ENCODE measurements at regions not wholly inside any gene's neighbourhood (a gene's known extent, or its start where the extent isn't known, plus 50 kb on each side); places are given as distances from the start of the nearest gene placed in this dataset.

DNA sequence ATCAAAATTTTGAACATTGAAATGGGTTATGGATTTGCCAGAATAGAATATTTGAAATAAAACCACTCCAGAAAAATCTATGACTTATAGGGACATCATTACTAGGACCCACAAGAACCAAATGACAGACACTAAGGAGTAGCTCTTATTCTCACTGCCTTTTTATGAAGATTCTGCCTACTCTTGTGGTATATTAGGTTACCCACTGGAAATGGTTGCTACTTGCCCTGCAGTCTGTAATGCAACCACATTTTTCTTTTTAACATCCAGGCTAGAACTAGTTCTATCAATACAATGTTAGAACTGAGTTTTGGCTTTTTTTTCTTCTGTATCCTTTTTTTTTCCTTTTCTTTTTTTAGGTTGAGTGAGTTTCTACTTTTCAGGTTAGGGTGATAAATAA, 158.9 kb downstream of the PPP1R2C start:
- DNase-seq (ENCODE audit: low spot score), result no peak

GRCh38 chrX:42616981-42617380, 161.0 kb downstream of the PPP1R2C start:
- DNase-seq (ENCODE audit: low spot score), result no peak

DNA sequence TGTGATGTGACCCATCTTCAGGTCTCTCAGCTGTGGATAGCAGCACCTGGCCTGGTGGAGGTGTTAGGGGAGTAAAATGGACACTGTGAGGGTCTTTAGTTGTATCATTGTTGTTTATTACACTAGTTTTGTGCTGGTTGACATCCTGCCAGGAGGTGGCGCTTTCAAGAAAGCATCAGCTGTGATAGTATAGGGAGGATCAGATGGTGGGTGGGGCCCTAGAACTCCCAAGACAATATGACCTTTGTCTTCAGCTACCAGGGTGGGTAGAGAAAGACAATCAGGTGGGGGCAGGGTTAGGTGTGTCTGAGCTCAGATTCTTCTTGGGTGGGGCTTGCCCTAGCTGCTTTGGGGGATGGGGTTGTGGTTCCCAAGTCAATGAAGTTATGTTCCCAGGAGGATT, 162.8 kb downstream of the PPP1R2C start:
- DNase-seq (ENCODE audit: low spot score), result no peak

GRCh38 chrX:42606591-42606990, 171.4 kb downstream of the PPP1R2C start:
- no peak for DNase-seq (ENCODE audit: low spot score)

GRCh38 chrX:42604302-42604701, 173.7 kb downstream of the PPP1R2C start:
- no peak for DNase-seq (ENCODE audit: low spot score)

DNA sequence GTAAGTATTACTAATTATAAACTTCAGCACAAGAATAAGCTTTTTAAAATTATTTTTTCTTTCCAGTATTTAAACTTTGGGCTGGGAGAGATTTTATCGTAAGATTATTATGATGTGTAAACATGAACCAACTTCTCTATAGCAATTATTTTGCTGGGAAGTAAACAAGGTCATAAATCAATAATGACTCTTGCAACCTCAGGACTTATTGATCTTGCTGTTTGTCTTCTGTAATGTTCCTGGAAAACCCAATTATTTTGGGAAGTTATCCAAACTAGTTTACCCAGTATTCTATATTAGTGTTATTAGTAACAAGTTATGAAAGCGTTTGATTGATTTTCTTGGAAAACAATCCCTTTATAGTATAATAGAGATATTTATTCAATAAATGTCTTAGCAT, 174.9 kb downstream of the PPP1R2C start:
- DNase-seq (ENCODE audit: low spot score), result no peak

DNA sequence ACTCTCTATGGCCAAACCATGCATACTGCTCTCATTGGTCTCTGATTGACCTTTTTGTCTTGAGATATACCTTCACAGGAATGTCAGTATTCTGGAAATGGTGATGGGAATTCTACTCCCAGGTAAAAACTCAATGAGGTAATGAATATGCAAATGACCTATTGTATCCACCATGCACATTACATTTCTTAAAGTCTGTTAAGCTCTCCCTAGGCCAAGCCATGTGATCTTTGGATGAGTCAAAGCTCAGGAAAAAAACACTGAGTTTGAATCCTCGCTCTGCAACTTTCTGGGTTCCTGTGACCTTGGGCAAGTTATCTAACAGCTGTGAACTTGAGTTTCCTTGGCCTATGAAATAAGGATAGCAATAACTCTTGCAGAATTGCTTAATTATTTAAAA, 175.4 kb downstream of the PPP1R2C start:
- no peak for DNase-seq (ENCODE audit: low spot score)

DNA sequence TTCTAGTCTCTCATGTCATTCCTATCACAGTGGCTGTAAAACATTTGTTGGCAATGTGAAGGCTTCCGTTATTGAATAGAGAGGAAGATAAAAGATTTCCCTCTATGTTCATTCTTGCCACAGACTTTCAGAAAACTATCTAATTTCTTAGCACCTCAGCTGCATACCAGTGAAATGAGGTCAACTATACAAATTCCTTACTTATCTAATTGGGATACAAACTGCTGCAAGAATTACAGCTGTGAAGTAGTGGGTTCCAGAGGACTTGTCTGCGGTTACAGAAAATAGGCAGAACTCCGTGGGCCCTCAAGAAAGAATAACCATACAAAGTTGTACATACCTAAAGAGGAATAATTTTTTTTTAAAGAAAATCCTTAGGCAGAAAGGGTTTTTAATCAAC, 175.8 kb downstream of the PPP1R2C start:
- DNase-seq (ENCODE audit: low spot score), result no peak

GRCh38 chrX:42597481-42597880, 180.5 kb downstream of the PPP1R2C start:
- no peak for DNase-seq (ENCODE audit: low spot score)

GRCh38 chrX:42585842-42586621, 191.9 kb downstream of the PPP1R2C start:
- DNase-seq (ENCODE audit: low spot score), result no peak

DNA sequence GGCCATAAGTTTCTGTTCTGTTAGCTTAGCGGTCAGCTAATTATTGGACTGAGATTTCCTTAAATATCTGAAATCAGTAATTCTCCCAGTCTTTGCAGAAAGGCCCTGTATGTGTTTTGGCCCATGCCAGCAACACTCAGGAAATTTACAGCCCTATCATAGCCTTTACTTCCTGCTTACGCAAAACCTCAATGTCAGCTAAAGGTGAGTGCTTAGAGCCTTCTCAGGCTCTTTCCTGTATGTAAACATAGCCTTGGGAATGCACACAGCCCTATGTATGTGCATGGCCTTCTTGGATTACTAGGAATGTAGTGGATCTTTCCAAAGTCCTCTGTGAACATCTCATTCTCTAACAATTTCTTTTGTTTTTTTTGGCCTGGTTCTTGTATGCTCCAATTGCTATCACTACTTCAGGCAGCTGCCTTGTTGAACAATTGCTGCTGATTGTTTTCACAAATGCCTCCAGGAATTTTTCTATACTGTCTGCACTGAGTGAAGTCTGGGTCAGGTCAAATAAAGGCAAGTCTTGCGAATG, 200.0 kb downstream of the PPP1R2C start:
- DNase-seq (ENCODE audit: low spot score), result no peak

DNA sequence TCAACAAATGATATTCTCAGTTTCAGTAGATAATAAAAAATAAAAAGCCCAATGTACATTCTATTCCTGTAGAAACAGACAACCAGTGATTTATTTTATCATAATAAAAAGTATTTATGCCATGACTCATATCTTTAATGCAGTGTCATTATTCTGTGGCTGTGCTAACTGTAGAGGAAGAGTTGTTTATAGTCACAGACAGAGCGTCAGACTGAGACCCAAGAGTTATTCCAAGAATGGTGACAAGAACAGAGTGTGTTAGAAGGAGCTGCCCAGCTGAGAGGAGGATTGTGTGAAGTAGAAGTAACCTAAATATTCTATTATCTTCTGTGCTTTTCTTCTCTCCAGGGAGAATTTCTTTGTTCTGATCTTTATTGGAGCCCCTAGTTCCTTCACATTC, 210.7 kb downstream of the PPP1R2C start:
- no peak for DNase-seq (ENCODE audit: low spot score)

- no peak for DNase-seq (ENCODE audit: low spot score)
Measured at GRCh38 chrX:42565739-42566138, 212.2 kb downstream of the PPP1R2C start.

DNA sequence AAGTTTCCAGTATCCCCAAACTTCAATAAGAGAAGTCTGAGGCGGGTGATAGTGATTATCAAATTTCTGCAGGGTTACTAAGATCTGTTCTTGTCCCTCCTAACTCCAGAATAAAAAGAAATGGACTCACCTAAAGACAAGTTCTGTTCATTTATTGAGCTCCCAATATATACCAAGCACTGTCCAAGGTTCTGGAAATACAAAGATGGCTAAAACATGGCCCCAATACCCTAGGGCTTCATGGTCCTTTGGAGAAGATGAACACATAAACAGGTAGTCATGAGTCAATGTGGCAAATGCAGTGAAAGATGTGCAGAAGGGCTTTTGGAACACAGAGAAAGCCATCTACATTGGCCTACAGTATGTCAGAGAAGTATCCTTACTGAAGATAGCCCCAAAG, 231.2 kb downstream of the PPP1R2C start:
- DNase-seq (ENCODE audit: low spot score), result no peak

- no peak for DNase-seq (ENCODE audit: low spot score)
Measured at GRCh38 chrX:42544883-42545282, 233.1 kb downstream of the PPP1R2C start.

DNA sequence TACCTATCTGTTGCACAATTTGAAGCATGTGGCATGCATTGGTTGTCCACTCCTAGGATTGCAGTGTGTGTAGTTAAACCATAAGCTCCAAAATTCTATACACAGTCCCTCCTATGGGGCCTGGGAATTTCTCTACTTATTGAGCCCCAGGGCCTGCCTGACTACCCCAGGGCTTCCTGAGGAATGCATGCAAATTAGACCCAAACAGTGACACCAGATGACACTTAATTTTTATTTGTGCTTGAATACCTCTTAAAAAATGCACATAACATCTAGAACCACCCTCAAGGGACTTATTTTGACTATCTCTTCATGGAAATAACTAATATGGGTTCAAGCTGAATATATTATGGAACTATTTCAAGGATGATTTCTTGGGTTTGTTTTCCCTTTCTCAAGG, 236.4 kb downstream of the PPP1R2C start:
- no peak for DNase-seq (ENCODE audit: low spot score)

DNA sequence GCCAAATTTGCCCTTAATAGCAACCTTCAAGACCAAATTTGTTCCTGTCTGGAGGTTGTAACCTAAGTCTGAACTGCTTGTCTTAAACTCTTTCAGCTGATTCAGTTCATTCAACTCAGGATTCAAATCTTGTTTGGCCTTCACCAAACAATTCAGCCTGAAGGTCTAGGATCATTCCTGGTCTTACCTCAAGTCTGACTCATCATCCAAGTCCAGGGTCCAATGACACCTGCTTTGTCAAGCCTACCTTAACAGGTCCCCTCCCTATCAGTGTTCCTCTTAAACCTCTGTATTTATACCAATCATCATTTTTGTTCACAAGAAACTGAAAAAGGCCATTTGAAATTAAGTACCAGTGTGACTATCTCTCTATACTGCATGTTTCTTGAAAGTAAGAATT, 237.8 kb downstream of the PPP1R2C start:
- no peak for DNase-seq (ENCODE audit: low spot score)

- DNase-seq (ENCODE audit: low spot score), result no peak
Measured at GRCh38 chrX:42538405-42538804, 239.6 kb downstream of the PPP1R2C start.

GRCh38 chrX:42536286-42536685, 241.7 kb downstream of the PPP1R2C start:
- DNase-seq (ENCODE audit: low spot score), result no peak

DNA sequence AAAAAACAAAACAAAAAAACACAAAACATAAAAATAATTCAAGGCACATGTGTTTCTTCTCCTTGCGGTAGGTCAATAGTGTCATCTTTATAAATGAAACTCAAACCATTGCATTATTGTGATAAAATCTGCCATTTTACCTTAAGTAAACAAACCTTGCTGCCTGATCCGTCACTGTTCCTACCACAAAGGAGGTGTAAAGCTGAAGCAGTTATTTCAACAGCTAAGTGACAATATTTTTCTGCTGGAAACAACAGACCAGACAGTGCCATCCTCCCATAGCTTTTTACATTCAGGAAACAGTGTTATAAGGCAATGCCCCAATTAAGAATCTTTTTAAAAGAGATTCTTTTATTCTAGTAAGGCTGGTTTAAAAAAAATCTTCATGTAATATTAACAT, 242.7 kb downstream of the PPP1R2C start:
- no peak for DNase-seq (ENCODE audit: low spot score)

DNA sequence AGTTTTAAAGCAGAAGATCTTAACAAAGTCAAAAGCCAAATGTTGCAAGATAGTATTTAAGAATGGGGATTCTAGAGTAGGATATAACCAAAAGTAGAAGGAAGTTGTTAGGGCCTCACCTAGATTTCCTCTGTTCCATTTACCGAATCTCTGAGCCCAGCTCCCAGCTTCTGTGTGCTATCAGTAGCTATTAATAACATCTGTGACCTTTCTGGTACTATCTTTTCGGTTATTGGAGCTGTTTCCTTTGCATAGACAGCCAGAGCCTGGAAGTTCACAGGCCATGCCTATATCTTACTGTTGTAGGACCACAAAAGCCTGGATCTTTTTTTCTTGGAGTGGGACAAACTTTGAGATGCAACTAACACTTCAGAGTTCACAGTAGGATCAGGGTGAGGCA, 244.2 kb downstream of the PPP1R2C start:
- no peak for DNase-seq (ENCODE audit: low spot score)

- no peak for DNase-seq (ENCODE audit: low spot score)
Measured at GRCh38 chrX:42531441-42531840, 246.5 kb downstream of the PPP1R2C start.

GRCh38 chrX:42530027-42530426, 247.9 kb downstream of the PPP1R2C start:
- no peak for DNase-seq (ENCODE audit: low spot score)

DNA sequence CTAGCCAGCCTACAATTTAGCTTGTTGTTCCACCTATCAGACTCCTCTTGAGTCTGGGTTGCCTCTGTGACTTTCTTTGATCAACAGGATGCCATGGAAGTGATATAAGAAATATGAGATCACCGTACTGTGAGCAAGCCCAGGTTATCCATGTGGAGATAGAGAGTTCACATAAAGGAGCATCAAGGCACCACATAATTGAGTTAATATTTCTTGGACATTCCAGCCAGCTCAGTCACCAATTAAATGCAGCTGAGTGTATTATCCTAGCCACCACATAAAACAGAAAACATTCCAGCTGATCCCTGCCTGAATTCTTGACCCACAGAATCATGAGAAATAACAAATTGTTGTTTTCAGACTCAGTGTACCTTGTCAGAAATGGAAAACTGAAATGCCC, 253.6 kb downstream of the PPP1R2C start:
- DNase-seq (ENCODE audit: low spot score), result no peak

Measured in ureter (tissue), 1 donor.